ENCODE measurements at regions not wholly inside any gene's neighbourhood (a gene's known extent, or its start where the extent isn't known, plus 50 kb on each side); places are given as distances from the start of the nearest gene placed in this dataset.

DNA sequence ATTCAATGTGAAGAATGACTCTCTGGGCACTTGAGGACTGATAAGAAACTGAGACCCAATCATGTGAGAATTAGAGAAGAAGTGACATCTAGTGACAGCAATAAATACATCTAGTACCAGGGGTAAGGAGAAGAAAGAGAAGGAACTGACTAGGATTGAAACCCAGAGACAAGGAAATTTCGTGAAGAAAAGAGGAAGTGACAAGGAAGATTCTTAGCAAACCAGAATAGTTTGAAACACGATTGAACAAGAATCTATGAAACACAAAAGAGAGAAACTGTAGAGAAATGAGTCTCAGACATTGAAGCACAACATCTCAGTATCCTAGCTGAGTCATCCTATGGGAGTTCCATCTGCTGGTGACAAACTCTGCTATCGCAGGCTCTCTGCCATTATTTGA, 571.9 kb upstream of the PKDCC start:
- no peak for DNase-seq (ENCODE audit: low spot score in 2 of 2)
- Mint-ChIP-seq H3K27ac (no peak overlapping the region), H3K4me3 (no peak overlapping the region), H3K9me3 (peaks cover 1% of the 10 kb centered on the region), H3K27me3 (peaks cover 3% of the 10 kb centered on the region), H3K4me1 (peaks cover 2% of the 10 kb centered on the region), H3K36me3 (no peaks in the 10 kb centered on the region)
- no peak for ATAC-seq (ENCODE audit: low read depth)

DNA sequence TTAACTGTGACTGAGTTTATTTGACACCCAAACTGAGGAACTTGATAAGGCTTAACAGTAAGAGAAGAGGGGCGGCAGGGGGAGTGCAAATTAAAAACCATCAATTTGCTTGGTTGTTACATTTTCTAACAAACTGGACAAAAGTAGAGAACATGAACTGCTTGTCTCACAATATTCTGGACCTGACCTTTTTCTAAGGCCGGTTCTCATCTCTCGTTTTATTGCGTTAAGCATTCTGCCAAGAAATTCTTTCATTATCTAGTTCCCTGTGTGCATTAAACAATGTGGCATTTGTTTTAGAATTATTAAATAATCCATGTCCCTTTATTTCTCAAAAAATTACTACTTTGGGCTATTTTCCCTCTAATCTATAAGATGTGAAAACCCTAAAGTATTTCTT, 565.2 kb upstream of the PKDCC start:
- Mint-ChIP-seq H3K36me3 (no peaks in the 10 kb centered on the region), H3K27ac (no peak overlapping the region), H3K4me1 (no peaks in the 10 kb centered on the region), H3K27me3 (no peaks in the 10 kb centered on the region), H3K9me3 (no peaks in the 10 kb centered on the region), H3K4me3 (no peak overlapping the region)
- DNase-seq (ENCODE audit: low spot score in 2 of 2) (no peak), ATAC-seq (ENCODE audit: low read depth) (no peak)

DNA sequence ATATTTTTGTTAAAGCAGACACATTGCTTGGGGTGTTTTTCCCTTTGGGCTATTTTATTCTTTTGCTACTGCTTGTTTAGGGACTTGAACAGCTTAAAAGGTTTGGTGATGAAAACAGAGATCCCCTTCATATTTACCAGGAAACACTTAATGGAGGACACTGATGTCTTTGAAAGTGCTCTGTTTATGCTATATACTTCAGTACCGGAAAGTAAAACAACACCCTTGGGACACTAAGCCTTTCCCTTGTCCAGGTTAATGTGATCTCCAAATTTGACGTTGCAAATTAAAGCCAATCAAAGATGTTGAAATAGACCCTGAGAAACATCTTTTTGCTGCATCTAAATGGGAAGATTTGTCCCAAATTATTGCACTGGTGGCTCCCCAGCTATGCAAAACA, 564.6 kb upstream of the PKDCC start:
- DNase-seq (ENCODE audit: low spot score in 2 of 2) (no peak), ATAC-seq (ENCODE audit: low read depth) (no peak)
- H3K4me1 Mint-ChIP-seq: no peaks in the 10 kb centered on the region
- no peaks in the 10 kb centered on the region for H3K9me3 Mint-ChIP-seq
- no peak overlapping the region for H3K27ac Mint-ChIP-seq
- no peaks in the 10 kb centered on the region for H3K27me3 Mint-ChIP-seq
- no peak overlapping the region for H3K4me3 Mint-ChIP-seq
- H3K36me3 Mint-ChIP-seq: no peaks in the 10 kb centered on the region

DNA sequence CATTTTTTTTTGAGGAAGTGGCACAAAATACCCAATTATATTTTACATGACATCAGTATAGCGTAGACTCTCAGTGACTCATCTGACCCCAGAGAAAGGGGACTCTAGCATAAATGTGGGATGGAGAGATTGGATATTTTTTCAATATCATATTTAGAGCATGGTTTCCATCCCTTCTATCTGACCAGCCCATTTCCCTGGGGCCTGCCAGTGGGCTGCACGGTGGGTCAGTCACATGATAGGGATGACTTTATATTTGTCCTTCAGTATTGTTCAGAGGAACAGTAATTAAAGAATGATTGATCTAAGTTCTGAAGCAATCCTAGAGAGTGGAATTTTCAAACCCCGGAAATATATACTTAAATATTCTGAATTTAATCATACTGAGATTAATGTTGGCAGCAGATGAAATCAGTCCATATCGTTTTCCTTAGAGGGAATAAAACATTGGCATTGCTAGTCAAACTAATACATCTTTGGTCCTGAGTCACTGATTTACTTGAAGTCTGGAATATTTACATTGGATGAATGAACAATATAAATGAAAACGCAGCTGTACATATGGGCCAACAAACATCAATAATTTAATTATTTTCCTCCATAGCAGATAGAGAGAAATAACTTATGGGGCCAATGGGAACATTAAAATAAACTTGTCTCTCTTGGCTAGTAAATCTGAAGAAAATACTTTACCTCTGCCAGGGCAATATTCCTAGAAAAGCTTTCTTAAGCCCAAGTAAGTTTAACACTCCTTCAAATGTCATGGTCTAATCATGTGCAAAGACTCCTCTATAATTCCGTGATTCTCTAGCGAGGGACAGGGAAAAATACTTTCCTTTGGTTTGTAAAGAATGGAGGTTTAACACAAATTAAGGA, 563.6 kb upstream of the PKDCC start:
- DNase-seq (ENCODE audit: low spot score in 2 of 2): no peak

DNA sequence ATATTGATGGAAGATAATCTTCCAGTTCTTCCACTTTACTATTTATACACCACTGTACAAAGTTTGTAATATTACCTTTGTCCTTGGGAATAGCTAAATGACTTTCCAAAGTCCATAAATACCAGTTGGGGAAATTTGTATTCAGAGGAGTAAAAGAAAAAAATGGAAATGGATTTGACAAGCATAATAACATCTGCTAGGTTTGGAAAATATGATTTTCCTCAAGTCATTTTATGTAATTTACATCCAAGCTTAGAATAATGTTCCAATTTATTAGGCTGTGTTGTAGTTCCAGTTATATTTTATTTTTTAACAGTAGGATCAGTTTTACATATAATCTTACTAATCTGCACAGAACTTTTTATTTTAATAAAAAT, 563.0 kb upstream of the PKDCC start:
- H3K27me3 Mint-ChIP-seq: no peaks in the 10 kb centered on the region
- DNase-seq (ENCODE audit: low spot score in 2 of 2) (no peak), ATAC-seq (ENCODE audit: low read depth) (no peak)
- H3K27ac Mint-ChIP-seq: no peak overlapping the region
- no peaks in the 10 kb centered on the region for H3K4me1 Mint-ChIP-seq
- no peak overlapping the region for H3K4me3 Mint-ChIP-seq
- no peaks in the 10 kb centered on the region for H3K9me3 Mint-ChIP-seq
- no peaks in the 10 kb centered on the region for H3K36me3 Mint-ChIP-seq

More for the DNA sequence above, 563.6 kb upstream of the PKDCC start:
- H3K4me3 Mint-ChIP-seq: no peak overlapping the region
- no peaks in the 10 kb centered on the region for H3K4me1 Mint-ChIP-seq
- no peaks in the 10 kb centered on the region for H3K36me3 Mint-ChIP-seq
- no peak for ATAC-seq (ENCODE audit: low read depth)
- H3K27me3 Mint-ChIP-seq: no peaks in the 10 kb centered on the region
- H3K9me3 Mint-ChIP-seq: no peaks in the 10 kb centered on the region
- no peak overlapping the region for H3K27ac Mint-ChIP-seq

DNA sequence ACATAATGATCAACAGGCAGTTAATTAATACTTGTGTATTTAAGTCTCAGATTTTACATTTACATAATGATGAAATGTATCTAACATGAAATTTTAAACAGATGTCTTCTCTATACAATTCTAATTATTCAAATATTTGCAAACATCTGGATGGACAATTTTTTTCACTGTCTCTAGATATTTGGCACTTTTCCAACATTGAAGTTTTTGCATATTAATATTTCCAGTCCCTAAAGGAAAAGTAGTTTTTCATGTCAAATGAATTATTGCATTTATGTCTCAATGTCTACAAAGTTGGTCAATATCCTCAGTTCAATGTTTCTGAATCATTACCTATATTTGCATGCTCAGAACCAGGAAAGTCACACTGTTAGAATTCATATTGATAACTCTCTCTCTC, 560.9 kb upstream of the PKDCC start:
- ATAC-seq (ENCODE audit: low read depth): no peak
- Mint-ChIP-seq H3K4me1 (no peaks in the 10 kb centered on the region), H3K36me3 (no peaks in the 10 kb centered on the region), H3K27ac (no peak overlapping the region), H3K4me3 (no peak overlapping the region), H3K9me3 (no peaks in the 10 kb centered on the region), H3K27me3 (no peaks in the 10 kb centered on the region)
- no peak for DNase-seq (ENCODE audit: low spot score in 2 of 2)

DNA sequence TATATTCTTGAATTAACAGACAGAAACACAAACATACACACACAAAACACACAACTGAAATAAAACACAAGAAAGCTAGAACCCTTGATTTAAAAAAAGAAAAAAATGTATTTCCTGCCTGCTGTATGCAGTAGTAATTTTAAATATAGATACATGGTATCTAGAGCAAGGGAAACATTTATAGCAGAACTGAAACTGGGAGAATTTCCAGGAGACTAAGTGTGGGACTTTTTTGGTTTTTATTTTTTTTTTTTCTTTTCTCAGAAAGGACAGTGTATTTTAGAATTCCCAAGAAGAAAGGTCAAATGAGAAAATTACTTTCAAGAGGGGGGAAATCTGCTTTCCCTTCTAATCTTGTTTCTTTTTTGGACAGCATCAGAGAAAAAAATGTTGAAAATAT, 558.9 kb upstream of the PKDCC start:
- Mint-ChIP-seq H3K4me3 (no peak overlapping the region), H3K27me3 (no peaks in the 10 kb centered on the region), H3K27ac (no peak overlapping the region), H3K9me3 (peaks cover 7% of the 10 kb centered on the region), H3K36me3 (no peaks in the 10 kb centered on the region), H3K4me1 (no peaks in the 10 kb centered on the region)
- ATAC-seq (ENCODE audit: low read depth) (no peak), DNase-seq (ENCODE audit: low spot score in 2 of 2) (no peak)

DNA sequence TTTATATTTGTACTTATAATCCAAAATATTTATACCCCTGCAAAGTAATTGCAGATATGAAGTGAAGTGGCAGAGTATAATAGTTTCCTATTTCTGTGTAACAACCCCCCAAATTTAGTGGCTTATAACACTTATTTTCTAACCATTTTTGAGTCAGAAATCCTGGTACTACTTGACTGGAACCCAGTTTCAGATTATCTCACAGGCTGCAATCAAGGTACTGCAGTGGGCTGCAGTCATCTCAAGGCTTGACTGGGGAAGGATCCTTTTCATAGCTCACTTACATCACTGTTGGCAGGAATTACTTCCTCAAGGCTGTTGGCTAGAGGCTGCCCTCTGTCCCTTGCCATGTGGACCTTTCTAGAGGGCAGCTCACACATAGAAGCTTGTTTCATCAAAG, 558.2 kb upstream of the PKDCC start:
- Mint-ChIP-seq H3K4me3 (no peak overlapping the region), H3K4me1 (no peaks in the 10 kb centered on the region), H3K36me3 (peaks cover 2% of the 10 kb centered on the region), H3K27me3 (no peaks in the 10 kb centered on the region), H3K27ac (no peak overlapping the region), H3K9me3 (peaks cover 12% of the 10 kb centered on the region)
- DNase-seq (ENCODE audit: low spot score in 2 of 2): no peak
- no peak for ATAC-seq (ENCODE audit: low read depth)

DNA sequence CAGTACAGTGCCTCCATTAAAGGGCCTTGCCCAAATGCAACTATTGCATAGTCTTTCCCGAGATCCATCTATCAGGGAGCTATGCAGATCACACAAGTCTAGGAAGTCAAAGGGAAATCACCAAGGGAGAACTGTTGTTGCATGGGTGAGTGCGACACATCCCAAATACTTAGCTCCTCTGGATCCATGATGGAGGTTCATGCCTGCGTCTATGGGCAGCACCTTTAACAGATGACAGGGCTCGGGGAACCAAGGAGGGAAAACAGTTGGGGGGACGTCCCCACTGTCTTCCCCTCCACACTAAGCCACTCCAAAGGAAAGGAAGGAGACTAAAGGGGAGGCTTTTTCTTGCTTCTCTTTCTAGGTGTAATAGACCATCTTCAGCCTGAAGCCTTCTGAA, 552.8 kb upstream of the PKDCC start:
- no peak for DNase-seq (ENCODE audit: low spot score in 2 of 2)
- Mint-ChIP-seq H3K36me3 (peaks cover 2% of the 10 kb centered on the region), H3K4me1 (no peaks in the 10 kb centered on the region), H3K4me3 (no peak overlapping the region), H3K27me3 (no peaks in the 10 kb centered on the region), H3K9me3 (peaks cover 25% of the 10 kb centered on the region), H3K27ac (no peak overlapping the region)
- ATAC-seq (ENCODE audit: low read depth): no peak

DNA sequence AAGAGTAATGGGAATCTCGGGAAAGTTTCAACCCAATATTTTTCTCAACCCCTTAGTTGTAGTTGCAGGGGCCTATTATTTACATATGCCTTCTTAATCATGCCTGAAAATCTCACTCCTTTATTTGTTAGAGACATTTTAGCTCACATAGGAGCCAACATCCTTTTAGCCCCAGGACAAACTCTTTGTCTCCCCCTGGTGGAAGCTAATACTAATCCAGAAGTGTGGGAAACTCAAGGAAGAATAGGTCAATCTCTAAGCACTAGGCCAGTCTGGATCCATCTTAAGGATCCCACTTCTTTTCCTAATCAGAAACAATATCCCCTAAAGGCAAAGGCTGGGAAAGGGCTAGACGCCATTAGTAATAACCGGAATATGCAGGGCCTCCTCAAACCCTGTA, 550.9 kb upstream of the PKDCC start:
- DNase-seq (ENCODE audit: low spot score in 2 of 2) (no peak), ATAC-seq (ENCODE audit: low read depth) (no peak)
- no peaks in the 10 kb centered on the region for H3K4me1 Mint-ChIP-seq
- H3K27me3 Mint-ChIP-seq: no peaks in the 10 kb centered on the region
- H3K36me3 Mint-ChIP-seq: peaks cover 4% of the 10 kb centered on the region
- H3K9me3 Mint-ChIP-seq: peaks cover 30% of the 10 kb centered on the region
- no peak overlapping the region for H3K27ac Mint-ChIP-seq
- H3K4me3 Mint-ChIP-seq: no peak overlapping the region

DNA sequence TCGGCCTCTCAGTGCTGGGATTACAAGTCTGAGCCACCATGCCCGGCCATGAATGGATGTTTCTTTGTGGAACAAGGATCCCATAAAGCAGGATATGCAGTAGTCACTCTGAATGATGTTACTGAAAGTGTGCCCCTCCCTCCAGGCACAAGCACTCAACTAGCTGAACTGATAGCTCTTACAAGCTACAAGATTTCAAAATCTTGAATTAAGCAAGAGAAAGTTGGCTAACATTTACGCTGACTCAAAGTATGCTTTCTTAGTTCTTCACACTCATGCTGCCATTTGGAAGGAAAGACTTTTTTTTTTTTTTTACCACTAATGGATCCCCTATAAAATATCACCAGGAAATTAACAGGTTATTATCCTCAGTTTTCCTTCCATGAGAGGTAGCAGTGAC, 549.0 kb upstream of the PKDCC start:
- ATAC-seq (ENCODE audit: low read depth): no peak
- H3K4me1 Mint-ChIP-seq: no peaks in the 10 kb centered on the region
- H3K36me3 Mint-ChIP-seq: peaks cover 4% of the 10 kb centered on the region
- no peak for DNase-seq (ENCODE audit: low spot score in 2 of 2)
- no peaks in the 10 kb centered on the region for H3K27me3 Mint-ChIP-seq
- no peak overlapping the region for H3K4me3 Mint-ChIP-seq
- peaks cover 26% of the 10 kb centered on the region for H3K9me3 Mint-ChIP-seq
- no peak overlapping the region for H3K27ac Mint-ChIP-seq

DNA sequence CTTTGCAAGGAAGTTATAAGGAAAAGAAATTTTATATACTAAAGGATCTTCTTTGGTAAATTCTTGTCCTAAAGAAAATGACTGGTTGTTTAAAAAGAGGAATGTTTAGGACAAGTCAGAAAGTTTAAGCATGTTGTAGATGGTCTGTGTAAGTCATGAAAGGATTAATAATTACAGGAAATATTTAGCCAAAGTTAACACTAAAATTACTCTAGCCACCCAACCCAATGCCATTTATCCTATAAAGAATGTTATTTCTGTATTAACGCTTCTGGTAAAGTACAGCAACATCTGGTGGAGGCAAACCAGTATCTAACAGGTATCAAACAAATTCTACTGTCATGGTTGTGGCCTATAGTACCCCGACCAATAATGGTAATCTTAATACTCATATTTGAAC, 546.9 kb upstream of the PKDCC start:
- H3K36me3 Mint-ChIP-seq: peaks cover 2% of the 10 kb centered on the region
- no peaks in the 10 kb centered on the region for H3K27me3 Mint-ChIP-seq
- DNase-seq (ENCODE audit: low spot score in 2 of 2): no peak
- H3K9me3 Mint-ChIP-seq: peaks cover 13% of the 10 kb centered on the region
- H3K4me3 Mint-ChIP-seq: no peak overlapping the region
- no peaks in the 10 kb centered on the region for H3K4me1 Mint-ChIP-seq
- ATAC-seq (ENCODE audit: low read depth): no peak
- H3K27ac Mint-ChIP-seq: no peak overlapping the region

DNA sequence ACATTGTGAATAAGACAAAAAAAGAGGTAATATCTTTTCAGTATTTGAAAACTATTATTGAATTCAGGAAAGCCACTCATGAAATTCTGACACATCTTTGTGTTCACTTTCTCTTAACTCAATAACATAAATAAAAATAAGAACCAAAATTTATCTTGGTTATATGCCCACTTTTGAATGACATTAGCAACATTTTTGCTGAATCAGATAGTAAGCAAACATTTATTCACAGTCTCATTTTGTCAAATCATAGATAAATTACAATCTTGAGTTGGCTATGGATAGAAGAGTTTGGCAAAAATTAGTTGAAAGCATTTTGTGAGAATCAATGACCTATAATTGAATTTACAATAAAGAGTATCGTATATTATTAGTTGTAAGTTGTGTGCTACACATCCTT, 545.1 kb upstream of the PKDCC start:
- H3K27ac Mint-ChIP-seq: no peak overlapping the region
- peaks cover 2% of the 10 kb centered on the region for H3K36me3 Mint-ChIP-seq
- H3K27me3 Mint-ChIP-seq: no peaks in the 10 kb centered on the region
- H3K4me1 Mint-ChIP-seq: no peaks in the 10 kb centered on the region
- no peak for DNase-seq (ENCODE audit: low spot score in 2 of 2)
- no peak for ATAC-seq (ENCODE audit: low read depth)
- no peak overlapping the region for H3K4me3 Mint-ChIP-seq
- peaks cover 12% of the 10 kb centered on the region for H3K9me3 Mint-ChIP-seq

DNA sequence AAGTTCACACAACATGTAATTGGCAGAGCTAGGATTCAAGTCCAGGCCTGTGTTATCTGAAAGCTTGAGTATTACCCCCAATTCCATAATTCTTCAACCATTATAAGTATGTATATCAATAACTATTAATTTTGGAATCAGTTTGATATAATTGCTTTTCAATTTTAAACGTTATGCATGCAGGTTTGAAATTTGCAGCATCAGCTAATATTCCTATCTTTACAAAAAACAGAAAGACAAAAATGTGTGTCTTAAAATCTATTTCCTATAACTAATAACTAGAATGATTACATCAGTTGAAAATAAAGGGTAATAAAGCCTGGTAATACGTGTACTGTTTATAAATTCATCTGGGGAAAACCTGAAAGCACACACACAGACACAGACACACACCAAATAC, 543.3 kb upstream of the PKDCC start:
- H3K36me3 Mint-ChIP-seq: peaks cover 2% of the 10 kb centered on the region
- no peaks in the 10 kb centered on the region for H3K4me1 Mint-ChIP-seq
- H3K27ac Mint-ChIP-seq: no peak overlapping the region
- ATAC-seq (ENCODE audit: low read depth) (no peak), DNase-seq (ENCODE audit: low spot score in 2 of 2) (no peak)
- H3K27me3 Mint-ChIP-seq: no peaks in the 10 kb centered on the region
- no peak overlapping the region for H3K4me3 Mint-ChIP-seq
- peaks cover 9% of the 10 kb centered on the region for H3K9me3 Mint-ChIP-seq

DNA sequence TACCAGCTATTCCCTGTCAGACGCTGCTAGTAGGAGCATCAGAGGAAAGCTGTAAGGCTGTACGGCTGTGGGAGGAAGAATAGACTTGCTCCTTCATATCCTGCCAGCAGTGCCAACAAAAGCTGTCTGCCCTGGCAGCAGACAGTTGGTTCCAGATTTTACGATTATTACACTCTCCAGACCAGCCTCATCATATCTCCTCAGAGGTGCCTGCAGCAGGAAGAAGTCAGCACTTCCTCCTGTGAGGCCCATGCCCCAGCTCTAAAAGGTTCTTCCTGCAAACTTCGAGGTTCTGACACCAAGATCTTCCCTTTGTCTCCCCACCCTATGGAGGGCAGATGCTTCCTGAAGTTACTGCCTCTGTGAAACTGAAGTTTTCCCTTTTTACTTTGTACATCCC, 537.7 kb upstream of the PKDCC start:
- H3K4me1 Mint-ChIP-seq: no peaks in the 10 kb centered on the region
- DNase-seq (ENCODE audit: low spot score in 2 of 2) (no peak), ATAC-seq (ENCODE audit: low read depth) (no peak)
- no peaks in the 10 kb centered on the region for H3K27me3 Mint-ChIP-seq
- H3K9me3 Mint-ChIP-seq: peaks cover 2% of the 10 kb centered on the region
- H3K36me3 Mint-ChIP-seq: no peaks in the 10 kb centered on the region
- H3K27ac Mint-ChIP-seq: no peak overlapping the region
- H3K4me3 Mint-ChIP-seq: no peak overlapping the region

Data from memory B cell (primary cell).